ENCODE measurements at regions not wholly inside any gene's neighbourhood (a gene's known extent, or its start where the extent isn't known, plus 50 kb on each side); places are given as distances from the start of the nearest gene placed in this dataset.

DNA sequence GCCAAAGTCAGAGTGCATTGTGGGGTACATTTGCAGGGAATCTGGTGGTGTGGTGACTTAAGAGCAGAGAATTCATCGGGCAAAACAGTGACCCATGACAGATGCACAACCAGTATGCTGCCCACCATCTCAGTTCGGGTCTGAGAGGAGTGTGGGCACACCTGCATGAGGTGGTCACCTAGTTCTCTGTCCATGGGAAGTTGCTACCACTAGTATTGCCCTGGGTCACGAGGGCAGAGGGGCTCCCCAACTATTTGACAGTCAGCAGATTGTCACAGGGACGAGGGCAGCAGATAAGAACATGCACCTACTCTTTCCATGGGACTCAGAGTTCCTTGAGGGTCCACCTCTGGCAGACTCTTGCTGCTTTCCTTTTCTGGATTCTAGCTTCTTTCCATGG lies 305.2 kb upstream of the MAOA start:
- TF ChIP-seq CTCF (IDR thresholded peaks at IDR 0.05; ENCODE audit: low read depth, low read length, missing control alignments) = no peak
- no peak for DNase-seq (ENCODE audit: extremely low read depth, low read depth)
- H3K4me3 ChIP-seq (replicated peaks; ENCODE audit: low read depth, low read length) = no peak overlapping the region

DNA sequence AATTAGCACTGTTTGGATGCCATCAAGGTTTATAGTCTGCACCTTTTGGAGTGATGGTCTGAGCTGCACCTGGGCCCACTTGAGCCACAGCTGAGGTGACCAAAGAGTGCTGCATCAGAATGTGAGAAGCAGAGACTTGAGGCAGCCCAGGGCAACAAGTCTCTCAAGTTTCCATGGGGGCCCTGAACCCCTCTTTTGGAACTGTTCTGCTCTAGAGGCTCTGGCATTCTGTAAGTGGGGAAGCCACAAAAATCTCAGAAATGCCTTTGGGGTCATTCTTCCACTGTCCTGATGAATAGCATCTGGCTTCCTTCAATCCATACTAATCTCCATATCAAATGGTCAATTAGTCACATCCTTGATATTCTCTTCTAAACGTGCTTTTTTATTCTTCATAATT lies 298.4 kb upstream of the MAOA start:
- TF ChIP-seq CTCF (IDR thresholded peaks at IDR 0.05; ENCODE audit: low read depth, low read length, missing control alignments) = no peak
- H3K4me3 ChIP-seq (replicated peaks; ENCODE audit: low read depth, low read length) = no peak overlapping the region
- no peak for DNase-seq (ENCODE audit: extremely low read depth, low read depth)

DNA sequence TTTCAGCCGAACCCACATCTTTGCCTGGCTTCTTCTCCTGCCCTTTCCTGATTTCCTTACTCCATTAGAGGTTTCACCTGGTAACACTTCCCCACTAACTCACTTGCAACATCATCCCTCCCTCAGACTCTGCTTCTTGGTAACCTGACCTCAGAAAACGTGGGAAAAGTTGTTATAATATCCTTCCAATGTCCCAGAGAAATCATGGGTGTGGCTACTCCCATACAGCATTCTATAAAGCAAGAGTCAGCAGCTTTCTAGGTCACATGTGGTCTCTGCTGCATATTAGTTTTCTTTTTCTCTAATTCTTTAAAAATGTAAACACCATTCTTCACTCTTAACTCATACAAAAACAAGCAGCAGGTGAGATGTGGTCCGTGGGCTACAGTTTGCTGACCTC lies 283.1 kb upstream of the MAOA start:
- DNase-seq (ENCODE audit: extremely low read depth, low read depth) = no peak
- H3K4me3 ChIP-seq (replicated peaks; ENCODE audit: low read depth, low read length) = no peak overlapping the region
- TF ChIP-seq CTCF (IDR thresholded peaks at IDR 0.05; ENCODE audit: low read depth, low read length, missing control alignments) = no peak

DNA sequence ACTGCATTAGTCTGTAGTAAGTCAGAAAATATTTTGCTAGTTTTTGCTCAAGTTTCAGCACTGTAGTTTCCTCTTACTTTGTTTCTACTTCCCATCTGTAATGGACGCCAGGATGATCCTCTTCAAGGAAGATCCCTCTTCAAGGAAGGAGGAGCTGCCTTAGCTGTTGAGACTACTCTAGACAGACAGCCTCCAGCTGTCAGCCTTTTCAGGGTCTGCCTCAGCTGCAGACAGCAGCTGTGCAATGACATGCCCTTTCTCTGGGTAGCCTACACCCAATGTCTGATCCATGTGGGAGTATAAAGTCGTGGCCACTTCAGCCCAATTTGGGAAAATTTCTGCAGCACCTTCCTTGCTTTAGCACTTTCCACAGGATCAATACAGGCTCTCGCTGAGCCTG lies 281.0 kb upstream of the MAOA start:
- TF ChIP-seq CTCF (IDR thresholded peaks at IDR 0.05; ENCODE audit: low read depth, low read length, missing control alignments) = no peak
- H3K4me3 ChIP-seq (replicated peaks; ENCODE audit: low read depth, low read length) = no peak overlapping the region
- DNase-seq (ENCODE audit: extremely low read depth, low read depth) = no peak

- no peak for DNase-seq (ENCODE audit: extremely low read depth, low read depth)
- no peak for TF ChIP-seq CTCF (IDR thresholded peaks at IDR 0.05; ENCODE audit: low read depth, low read length, missing control alignments)
- no peak overlapping the region for H3K4me3 ChIP-seq (replicated peaks; ENCODE audit: low read depth, low read length)
Measured at GRCh38 chrX:43380704-43381103, 275.4 kb upstream of the MAOA start.

- no peak for TF ChIP-seq CTCF (IDR thresholded peaks at IDR 0.05; ENCODE audit: low read depth, low read length, missing control alignments)
Measured at GRCh38 chrX:43386875-43387274, 269.2 kb upstream of the MAOA start.

DNA sequence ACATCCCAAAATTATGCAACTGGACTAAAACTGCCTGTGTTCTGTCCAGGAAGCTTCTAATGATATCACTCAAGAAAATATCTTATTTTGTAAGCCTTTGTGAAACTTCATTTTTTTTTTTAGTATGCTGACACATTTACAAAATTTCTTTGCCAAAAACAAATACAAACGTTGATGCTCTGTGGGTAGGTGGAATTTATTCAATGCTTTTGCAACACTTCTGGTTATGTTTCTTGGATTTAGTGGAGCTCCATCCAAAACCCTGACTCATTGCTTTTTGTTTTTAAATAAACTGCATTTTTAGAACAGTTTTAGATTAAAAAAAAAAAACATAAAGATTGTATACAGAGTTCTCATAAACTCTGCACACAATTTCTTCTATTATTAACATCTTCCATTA lies 250.9 kb upstream of the MAOA start:
- H3K4me3 ChIP-seq (replicated peaks; ENCODE audit: low read depth, low read length) = no peak overlapping the region
- DNase-seq (ENCODE audit: extremely low read depth, low read depth) = no peak
- no peak for TF ChIP-seq CTCF (IDR thresholded peaks at IDR 0.05; ENCODE audit: low read depth, low read length, missing control alignments)

More at GRCh38 chrX:43386875-43387274, 269.2 kb upstream of the MAOA start:
- no peak for DNase-seq (ENCODE audit: extremely low read depth, low read depth)
- no peak overlapping the region for H3K4me3 ChIP-seq (replicated peaks; ENCODE audit: low read depth, low read length)

Data from HFF-Myc (cell line).